Nephron (organoid): ENCODE measurements at regions not wholly inside any gene's neighbourhood (a gene's known extent, or its start where the extent isn't known, plus 50 kb on each side); places are given as distances from the start of the nearest gene placed in this dataset.
A peak's percentile ranks its signal among the peaks of the same experiment; 100 is the strongest.

ENCODE experiments used
- H3K27ac Mint-ChIP-seq, 3 experiments: 2 replicates each; pipeline ENCODE4 v1.8.0; 2020; ENCODE audit warnings: mixed read lengths in 3 of 3, mild to moderate bottlenecking in 2 of 3, moderate library complexity in 1 of 3
- H3K27me3 Mint-ChIP-seq: 2 replicates; pipeline ENCODE4 v1.8.0; 2021; ENCODE audit warnings: low read depth, mild to moderate bottlenecking, moderate library complexity, mixed read lengths
- H3K36me3 Mint-ChIP-seq: 2 replicates; pipeline ENCODE4 v1.8.0; 2020; ENCODE audit warnings: low read depth, mixed read lengths
- H3K4me1 Mint-ChIP-seq: 2 replicates; pipeline ENCODE4 v1.8.0; 2020; ENCODE audit warnings: mixed read lengths
- H3K4me3 Mint-ChIP-seq, 3 experiments: 2 replicates each; pipeline ENCODE4 v1.8.0; 2020; ENCODE audit warnings: mild to moderate bottlenecking in 3 of 3, mixed read lengths in 3 of 3, moderate library complexity in 2 of 3
- H3K9me3 Mint-ChIP-seq: 2 replicates; pipeline ENCODE4 v1.8.0; 2020; ENCODE audit warnings: mixed read lengths
- TF ChIP-seq, protein P1 (sequence below), 3 experiments: fragments of 200-600 bp; sonication (generic); IDR thresholded peaks; one replicate each; pipeline ENCODE4 v1.5.0; 2021; ENCODE audit warnings: antibody characterized with exemption in 3 of 3; ENCODE audit not compliant: unreplicated experiment in 3 of 3

DNA sequence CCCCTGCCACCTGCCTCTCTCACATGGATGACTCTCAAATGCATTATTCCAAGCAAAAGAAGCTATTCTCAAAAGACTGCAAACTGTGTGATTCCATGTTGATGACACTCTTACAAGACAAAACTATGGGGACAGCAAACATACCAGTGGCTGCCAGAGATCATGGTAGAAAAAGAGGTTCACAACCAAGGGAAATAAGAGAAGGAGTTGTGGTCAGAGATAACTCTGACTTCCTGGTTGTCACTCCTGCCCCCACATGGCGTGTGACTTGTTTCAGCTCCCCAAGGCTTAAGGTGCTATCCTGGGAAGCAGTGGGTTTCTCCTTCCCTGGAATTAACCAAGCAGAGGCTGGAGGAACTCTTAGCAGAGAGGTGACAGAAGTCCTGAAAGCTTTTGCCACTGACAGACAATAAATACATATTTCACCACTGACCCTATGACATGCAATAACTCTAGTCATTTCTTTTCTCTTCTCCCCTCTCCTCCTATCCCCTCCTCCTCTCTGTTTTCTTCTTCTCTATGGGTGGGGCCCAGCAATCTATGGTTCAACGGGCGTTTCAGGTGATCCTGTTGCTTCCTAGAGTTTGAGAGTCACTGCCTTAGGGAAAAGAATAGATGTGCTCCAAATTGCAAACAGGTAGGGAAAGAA is 185.1 kb downstream of the FCRL5 start:
- H3K9me3 Mint-ChIP-seq = no peaks in the 10 kb centered on the region
- no peaks in the 10 kb centered on the region for H3K36me3 Mint-ChIP-seq
- peaks cover 13% of the 10 kb centered on the region for H3K27me3 Mint-ChIP-seq
- H3K27ac Mint-ChIP-seq = no peak overlapping the region
- H3K4me3 Mint-ChIP-seq = no peak overlapping the region
- TF ChIP-seq, protein P1, sequence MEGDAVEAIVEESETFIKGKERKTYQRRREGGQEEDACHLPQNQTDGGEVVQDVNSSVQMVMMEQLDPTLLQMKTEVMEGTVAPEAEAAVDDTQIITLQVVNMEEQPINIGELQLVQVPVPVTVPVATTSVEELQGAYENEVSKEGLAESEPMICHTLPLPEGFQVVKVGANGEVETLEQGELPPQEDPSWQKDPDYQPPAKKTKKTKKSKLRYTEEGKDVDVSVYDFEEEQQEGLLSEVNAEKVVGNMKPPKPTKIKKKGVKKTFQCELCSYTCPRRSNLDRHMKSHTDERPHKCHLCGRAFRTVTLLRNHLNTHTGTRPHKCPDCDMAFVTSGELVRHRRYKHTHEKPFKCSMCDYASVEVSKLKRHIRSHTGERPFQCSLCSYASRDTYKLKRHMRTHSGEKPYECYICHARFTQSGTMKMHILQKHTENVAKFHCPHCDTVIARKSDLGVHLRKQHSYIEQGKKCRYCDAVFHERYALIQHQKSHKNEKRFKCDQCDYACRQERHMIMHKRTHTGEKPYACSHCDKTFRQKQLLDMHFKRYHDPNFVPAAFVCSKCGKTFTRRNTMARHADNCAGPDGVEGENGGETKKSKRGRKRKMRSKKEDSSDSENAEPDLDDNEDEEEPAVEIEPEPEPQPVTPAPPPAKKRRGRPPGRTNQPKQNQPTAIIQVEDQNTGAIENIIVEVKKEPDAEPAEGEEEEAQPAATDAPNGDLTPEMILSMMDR (IDR thresholded peaks at IDR 0.05; ENCODE audit: unreplicated experiment in 3 of 3) = no peak
- H3K4me1 Mint-ChIP-seq = no peaks in the 10 kb centered on the region

DNA sequence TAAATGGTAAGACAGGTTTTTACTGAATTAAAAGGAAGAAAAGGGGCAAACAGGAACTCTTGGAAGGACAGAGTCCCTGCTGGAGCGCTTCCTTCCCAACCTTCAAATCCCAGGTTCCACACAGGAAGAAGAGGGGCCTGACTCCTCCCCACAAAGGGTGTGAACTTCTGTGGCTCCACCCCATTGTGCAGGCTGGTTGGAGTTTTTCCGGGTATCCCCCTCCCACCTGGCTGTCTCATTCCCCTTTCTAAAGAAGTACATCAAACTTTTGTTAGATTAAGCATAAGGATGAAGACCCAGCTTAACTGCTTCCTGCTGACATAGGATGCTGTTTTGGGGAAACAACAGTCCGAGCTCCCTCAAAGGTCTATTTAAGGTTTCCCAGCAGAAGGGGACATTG is 187.7 kb downstream of the FCRL5 start:
- no peaks in the 10 kb centered on the region for H3K36me3 Mint-ChIP-seq
- TF ChIP-seq, protein P1 (IDR thresholded peaks at IDR 0.05; ENCODE audit: unreplicated experiment in 3 of 3) = no peak
- peaks cover 9% of the 10 kb centered on the region for H3K27me3 Mint-ChIP-seq
- no peaks in the 10 kb centered on the region for H3K9me3 Mint-ChIP-seq
- no peaks in the 10 kb centered on the region for H3K4me1 Mint-ChIP-seq
- no peak overlapping the region for H3K4me3 Mint-ChIP-seq
- no peak overlapping the region for H3K27ac Mint-ChIP-seq

DNA sequence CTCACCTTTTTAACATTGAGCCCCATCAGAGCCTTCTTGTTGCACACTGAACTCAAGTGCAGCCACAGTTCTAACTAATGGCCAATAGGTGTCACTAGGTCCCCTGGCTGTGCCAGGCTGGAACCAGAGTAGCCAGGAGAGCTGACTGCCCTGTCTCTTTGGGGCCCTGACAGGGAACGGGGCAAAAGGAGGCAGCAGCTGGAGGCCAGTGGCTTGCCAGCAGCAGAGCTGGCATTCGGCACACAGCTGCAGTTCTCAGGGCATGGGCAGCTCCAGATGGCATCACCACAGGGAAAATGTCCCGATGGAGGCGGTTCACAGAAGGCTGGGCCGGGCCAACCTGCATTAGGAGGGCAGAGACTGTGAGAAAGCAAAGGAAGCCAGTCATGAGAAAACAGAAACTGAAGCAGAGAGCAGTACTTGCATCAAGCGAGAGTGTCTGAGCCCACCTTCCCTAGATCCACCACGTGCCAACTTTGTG is 188.6 kb downstream of the FCRL5 start:
- Mint-ChIP-seq H3K36me3 (no peaks in the 10 kb centered on the region), H3K4me3 (no peak overlapping the region), H3K4me1 (no peaks in the 10 kb centered on the region), H3K27me3 (peaks cover 9% of the 10 kb centered on the region), H3K9me3 (no peaks in the 10 kb centered on the region), H3K27ac (no peak overlapping the region)
- TF ChIP-seq, protein P1 (IDR thresholded peaks at IDR 0.05; ENCODE audit: unreplicated experiment in 3 of 3) = peak; percentile 42 to 51 (median 48)

DNA sequence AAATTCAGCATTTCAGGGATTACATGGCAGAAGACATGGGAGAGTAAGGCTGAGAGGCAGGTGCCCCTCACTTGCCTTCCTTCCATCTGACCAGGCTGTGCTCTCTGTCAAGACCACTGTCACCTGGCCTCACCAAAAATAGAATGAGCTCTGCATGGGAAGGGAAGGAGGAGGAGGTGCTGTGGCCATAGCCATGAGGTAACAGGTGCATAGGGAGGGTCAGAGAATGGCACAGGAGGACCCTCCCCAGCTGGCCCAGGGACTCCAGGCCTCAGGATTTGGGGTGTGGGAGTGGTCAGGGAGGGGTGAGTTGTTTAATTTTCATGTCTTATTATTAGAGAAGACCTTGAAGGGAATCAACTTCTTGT is 192.3 kb downstream of the FCRL5 start:
- Mint-ChIP-seq H3K4me1 (no peaks in the 10 kb centered on the region), H3K36me3 (no peaks in the 10 kb centered on the region), H3K4me3 (no peak overlapping the region), H3K27ac (no peak overlapping the region), H3K9me3 (no peaks in the 10 kb centered on the region), H3K27me3 (peaks cover 4% of the 10 kb centered on the region)
- TF ChIP-seq, protein P1 (IDR thresholded peaks at IDR 0.05; ENCODE audit: unreplicated experiment in 3 of 3) = no peak

DNA sequence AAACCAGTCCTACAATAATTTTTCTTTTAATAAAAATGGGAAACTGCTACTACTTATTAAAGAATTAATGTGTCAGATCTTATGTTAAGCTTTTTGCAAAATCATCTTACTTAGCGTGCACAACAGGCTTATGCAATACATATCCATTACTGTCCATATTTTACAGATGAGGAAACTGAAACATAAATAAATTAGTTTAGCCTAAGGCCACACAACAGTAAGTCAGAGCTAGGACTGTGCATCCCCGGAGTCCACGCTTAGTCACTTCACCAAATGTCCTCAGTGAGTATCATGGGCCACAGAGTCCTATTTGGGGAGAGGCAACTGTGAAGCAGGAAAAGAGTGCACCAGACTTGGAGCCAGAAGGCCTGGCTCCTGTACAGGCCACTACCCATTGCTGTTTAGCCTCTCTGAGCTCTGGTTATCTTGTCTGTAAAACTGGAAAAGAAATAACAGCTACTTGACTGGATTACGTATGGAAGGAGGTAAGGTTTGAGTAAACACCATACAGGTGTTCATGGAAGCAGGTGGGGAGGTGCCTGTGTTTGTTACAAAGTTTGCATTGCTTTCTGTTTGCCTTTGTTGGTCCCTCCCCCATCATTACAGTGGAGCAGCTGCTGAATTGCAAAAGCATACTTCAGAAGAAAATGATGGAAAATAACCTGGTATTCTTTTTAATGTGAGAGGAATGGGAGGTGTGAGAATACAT is 192.8 kb downstream of the FCRL5 start:
- no peaks in the 10 kb centered on the region for H3K4me1 Mint-ChIP-seq
- H3K27me3 Mint-ChIP-seq = peaks cover 4% of the 10 kb centered on the region
- no peaks in the 10 kb centered on the region for H3K36me3 Mint-ChIP-seq
- no peak overlapping the region for H3K27ac Mint-ChIP-seq
- TF ChIP-seq, protein P1 (IDR thresholded peaks at IDR 0.05; ENCODE audit: unreplicated experiment in 3 of 3) = no peak
- no peak overlapping the region for H3K4me3 Mint-ChIP-seq
- no peaks in the 10 kb centered on the region for H3K9me3 Mint-ChIP-seq

DNA sequence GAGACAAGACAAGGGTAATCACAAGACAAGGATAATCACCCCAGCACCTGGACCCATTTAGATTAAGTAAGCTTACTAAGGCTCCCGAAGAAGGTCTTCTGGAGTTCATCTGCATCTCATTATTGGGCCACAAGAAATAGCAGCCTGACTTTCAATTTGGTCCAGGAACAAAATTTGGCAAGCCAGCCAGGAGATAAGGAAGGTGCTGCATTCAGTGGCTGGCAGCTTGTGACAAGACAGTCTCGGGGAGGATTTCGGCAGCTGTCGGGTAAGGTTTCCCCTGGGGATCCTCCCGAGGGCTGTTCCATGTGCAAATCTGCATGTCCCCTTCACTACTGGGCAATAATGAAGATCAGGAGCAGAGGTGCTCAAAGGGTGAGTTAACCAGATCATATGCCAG is 195.2 kb downstream of the FCRL5 start:
- Mint-ChIP-seq H3K27ac (no peak overlapping the region), H3K27me3 (no peaks in the 10 kb centered on the region), H3K4me1 (no peaks in the 10 kb centered on the region), H3K4me3 (no peak overlapping the region), H3K36me3 (no peaks in the 10 kb centered on the region), H3K9me3 (no peaks in the 10 kb centered on the region)
- TF ChIP-seq, protein P1 (IDR thresholded peaks at IDR 0.05; ENCODE audit: unreplicated experiment in 3 of 3) = no peak
